ENCODE measurements at regions not wholly inside any gene's neighbourhood (a gene's known extent, or its start where the extent isn't known, plus 50 kb on each side); places are given as distances from the start of the nearest gene placed in this dataset.

- H3K4me3 ChIP-seq (replicated peaks in 1 of 3; ENCODE audit: insufficient read depth in 1 of 3, low read depth in 2 of 3, low read length in 3 of 3): no peak overlapping the region
- no peak for FAIRE-seq
- ChIA-PET CTCF (ENCODE audit: low intra/inter-chr PET ratio, low total read pairs) (no interaction called here), POLR2A (no interaction called here)
- H3K27me3 ChIP-seq (ENCODE audit: control insufficient read depth in 1 of 2, insufficient read depth in 2 of 2, low read length in 2 of 2): peaks cover 0 to 8% of the 10 kb centered on the region in 2 experiments; a peak in 3 of 5 replicates
- WGBS (ENCODE audit: low lambda C conversion rate): 34% methylated on average over 8 of the region's 8 CpGs
- ATAC-seq: no peak
- H3K79me2 ChIP-seq (ENCODE audit: insufficient read depth, low read length): no peaks in the 10 kb centered on the region
- intact Hi-C loops (cut with micrococcal nuclease; ENCODE audit: unreplicated experiment) (no loop called here), in situ Hi-C loops (cut with HindIII; ENCODE audit: extremely low pct_ligation_motif_present, low pct_unique_long_range_greater_than_20kb) (no loop called here)
- no peak overlapping the region for H3K4me2 ChIP-seq (ENCODE audit: low read depth, low read length)
- no TSS peak for BruUV-seq (replicated peaks)
- no peak overlapping the region for H2AFZ ChIP-seq (ENCODE audit: low read length)
- no peak overlapping the region for H3K9ac ChIP-seq (ENCODE audit: insufficient read depth, low read depth, low read length)
- H4K20me1 ChIP-seq (ENCODE audit: insufficient read depth, low read length): no peaks in the 10 kb centered on the region
- no peak overlapping the region for H3K27ac ChIP-seq (ENCODE audit: extremely low read length, insufficient read depth, low read length)
- no peak for TF ChIP-seq MYPOP (CRISPR knock-in tag; IDR thresholded peaks at IDR 0.05)
- TF ChIP-seq DNMT3B (CRISPR knock-in tag; conservative IDR thresholded peaks at IDR 0.05): no peak
- no peak for TF ChIP-seq ZNF784 (CRISPR knock-in tag; IDR thresholded peaks at IDR 0.05; ENCODE audit: borderline replicate concordance)
- TF ChIP-seq ZNF362 (CRISPR knock-in tag; IDR thresholded peaks at IDR 0.05; ENCODE audit: borderline replicate concordance): no peak
- H3K9me3 ChIP-seq (ENCODE audit: low read length): no peaks in the 10 kb centered on the region
- H3K36me3 ChIP-seq (replicated peaks in 1 of 2; ENCODE audit: control insufficient read depth in 1 of 2, insufficient read depth in 2 of 2, low read length in 2 of 2): no peaks in the 10 kb centered on the region
- DNase-seq (ENCODE audit: low spot score): no peak
- no peaks in the 10 kb centered on the region for H3K4me1 ChIP-seq (ENCODE audit: insufficient read depth, low read length)
Observed at GRCh38 chr15:91622711-91623342, 230.7 kb upstream of the SLCO3A1 start.

All from HepG2 (cell line).